K562 (cell line): ENCODE measurements at regions not wholly inside any gene's neighbourhood (a gene's known extent, or its start where the extent isn't known, plus 50 kb on each side); places are given as distances from the start of the nearest gene placed in this dataset.

Source experiments
- ATF1 ChIP-seq, 2 experiments: fragments of 450-650 bp in 1 of 2; IDR thresholded peaks; 2 replicates each; pipeline ENCODE4 v1.6.1; 2016; ENCODE audit warnings: missing compliant biosample characterization in 1 of 2, missing genetic modification characterization in 1 of 2
- ATF7 ChIP-seq: fragments of 450-650 bp; IDR thresholded peaks from 2 replicates; pipeline ENCODE4 v1.7.1; 2014; ENCODE audit warnings: mild to moderate bottlenecking, moderate library complexity
- JUN ChIP-seq, 2 experiments: sonication (generic) in 1 of 2; formaldehyde crosslinking in 1 of 2; IDR thresholded peaks; 2 replicates each; pipeline versions ENCODE4 v1.6.1 to v1.8.0; 2012 to 2022; ENCODE audit warnings: borderline replicate concordance in 2 of 2, mild to moderate bottlenecking in 2 of 2, improper control_type of control experiment in 1 of 2, low read depth in 1 of 2, low read length in 1 of 2, missing genetic modification reagents in 1 of 2
- MNT ChIP-seq, 2 experiments: fragments of 450-650 bp; conservative IDR thresholded peaks; 2 replicates each; pipeline ENCODE4 v1.6.1; 2017; ENCODE audit warnings: mild to moderate bottlenecking in 2 of 2, moderate library complexity in 2 of 2
- PURB ChIP-seq: sonication (generic); formaldehyde crosslinking; IDR thresholded peaks from 2 replicates; pipeline ENCODE4 v1.9.0; 2021; ENCODE audit warnings: low read depth, mild to moderate bottlenecking, missing genetic modification reagents
- RREB1 ChIP-seq: fragments of 250-450 bp; sonication (Bioruptor Pico); IDR thresholded peaks from 2 replicates; pipeline ENCODE4 v1.4.0; 2020
- TCF15 ChIP-seq: fragments of 250-450 bp; sonication (Bioruptor Pico); IDR thresholded peaks from 2 replicates; pipeline ENCODE4 v1.8.0; 2022; ENCODE audit warnings: moderate library complexity, mild to moderate bottlenecking, inconsistent platforms
- XRCC5 ChIP-seq: fragments of 200-400 bp; formaldehyde crosslinking; IDR thresholded peaks from 2 replicates; pipeline ENCODE4 v1.6.1; 2017; ENCODE audit warnings: low read depth, mild to moderate bottlenecking, low read length
- ZBTB7A ChIP-seq: IDR thresholded peaks from 2 replicates; pipeline ENCODE4 v1.6.1; 2011; ENCODE audit warnings: low read depth, mild to moderate bottlenecking, low read length, moderate library complexity, borderline replicate concordance; ENCODE audit not compliant: control insufficient read depth
- ZFPM2 ChIP-seq: fragments of 250-450 bp; sonication (Bioruptor Pico); IDR thresholded peaks from 2 replicates; pipeline ENCODE4 v1.5.1; 2022; ENCODE audit warnings: mild to moderate bottlenecking
- ZNF134 ChIP-seq: fragments of 250-450 bp; sonication (Bioruptor Pico); conservative IDR thresholded peaks from 2 replicates; pipeline ENCODE4 v1.4.0; 2020

GRCh38 chrX:109839694-109840567, 106.9 kb upstream of the ACSL4 start (continued):
- no peak for TF ChIP-seq RREB1 (CRISPR knock-in tag)
- no peak for TF ChIP-seq ATF1 (CRISPR knock-in tag; IDR thresholded peaks at IDR 0.05)
- TF ChIP-seq ATF1 (tag; IDR thresholded peaks at IDR 0.05), result no peak
- TF ChIP-seq ATF7, result no peak
- no peak for TF ChIP-seq MNT (conservative IDR thresholded peaks at IDR 0.05)
- no peak for TF ChIP-seq JUN (IDR thresholded peaks at IDR 0.05; ENCODE audit: borderline replicate concordance, low read depth, low read length)
- TF ChIP-seq JUN (CRISPR knock-in tag; IDR thresholded peaks at IDR 0.05; ENCODE audit: borderline replicate concordance), result no peak
- TF ChIP-seq ZFPM2 (CRISPR knock-in tag), result no peak
- no peak for TF ChIP-seq ZBTB7A
- no peak for TF ChIP-seq TCF15 (CRISPR knock-in tag)
- 0 out of 2 replicates have a peak, but pooled peaks have one; percentile 22 for TF ChIP-seq XRCC5
- no peak for TF ChIP-seq PURB (CRISPR knock-in tag)
- TF ChIP-seq ZNF134, result no peak
